Sigmoid colon (tissue), 4 donors: ENCODE measurements at regions not wholly inside any gene's neighbourhood (a gene's known extent, or its start where the extent isn't known, plus 50 kb on each side); places are given as distances from the start of the nearest gene placed in this dataset.

Experiments
- CTCF ChIP-seq, 4 experiments: fragments of 450-650 bp in 3 of 4; fragments of 200-600 bp in 1 of 4; IDR thresholded peaks; one replicate each; pipeline ENCODE4 v1.5.1; 2016 to 2019; ENCODE audit warnings: antibody characterized with exemption in 4 of 4, mild to moderate bottlenecking in 3 of 4, moderate library complexity in 2 of 4
- EP300 ChIP-seq, 4 donors: sonication (generic); formaldehyde crosslinking; IDR thresholded peaks; one replicate each; pipeline ENCODE4 v1.6.1; 2017; ENCODE audit warnings: antibody characterized with exemption in 4 of 4

GRCh38 chr15:81558056-81558455 is 184.0 kb upstream of the TMC3 start:
- no peak for TF ChIP-seq CTCF (IDR thresholded peaks at IDR 0.05)
- TF ChIP-seq EP300 (IDR thresholded peaks at IDR 0.05), result no peak
